Tibial nerve (tissue), 4 donors: ENCODE measurements at regions not wholly inside any gene's neighbourhood (a gene's known extent, or its start where the extent isn't known, plus 50 kb on each side); places are given as distances from the start of the nearest gene placed in this dataset.

ENCODE experiments used
- EP300 ChIP-seq, 2 donors: sonication (generic); formaldehyde crosslinking; IDR thresholded peaks; one replicate each; pipeline ENCODE4 v1.6.1; 2017; ENCODE audit warnings: antibody characterized with exemption in 2 of 2, mild to moderate bottlenecking in 1 of 2
- POLR2A ChIP-seq, 2 donors: fragments of 450-650 bp; IDR thresholded peaks; one replicate each; pipeline ENCODE4 v1.6.1; 2017; ENCODE audit warnings: antibody characterized with exemption in 2 of 2, mild to moderate bottlenecking in 2 of 2, moderate library complexity in 2 of 2
- TF ChIP-seq, protein P1 (sequence below), 5 experiments: fragments of 200-600 bp in 3 of 5; fragments of 450-650 bp in 2 of 5; sonication (generic) in 3 of 5; IDR thresholded peaks; one replicate each; pipeline ENCODE4 v1.5.1; 2016 to 2019; ENCODE audit warnings: antibody characterized with exemption in 5 of 5, mild to moderate bottlenecking in 3 of 5, moderate library complexity in 2 of 5

DNA sequence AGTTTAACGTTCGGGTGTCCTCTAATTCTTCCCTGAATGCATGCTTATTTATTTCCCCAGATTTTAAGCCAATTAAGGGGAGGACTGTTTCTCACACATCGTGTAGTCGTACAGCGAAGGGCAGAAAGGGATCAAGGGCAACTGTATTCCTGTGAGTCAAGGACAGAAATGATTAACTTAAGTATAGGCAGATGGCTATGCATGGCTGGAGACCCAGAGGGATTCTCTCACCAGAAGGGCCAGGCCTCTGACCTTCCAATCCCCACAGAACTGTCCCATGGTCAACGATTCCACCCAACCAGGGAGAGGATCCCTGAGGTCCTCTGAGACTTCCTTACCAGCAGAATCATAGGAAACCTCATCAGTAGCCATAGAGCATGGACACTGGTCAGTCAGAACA is 161.8 kb upstream of the MAP1B start:
- TF ChIP-seq, protein P1, sequence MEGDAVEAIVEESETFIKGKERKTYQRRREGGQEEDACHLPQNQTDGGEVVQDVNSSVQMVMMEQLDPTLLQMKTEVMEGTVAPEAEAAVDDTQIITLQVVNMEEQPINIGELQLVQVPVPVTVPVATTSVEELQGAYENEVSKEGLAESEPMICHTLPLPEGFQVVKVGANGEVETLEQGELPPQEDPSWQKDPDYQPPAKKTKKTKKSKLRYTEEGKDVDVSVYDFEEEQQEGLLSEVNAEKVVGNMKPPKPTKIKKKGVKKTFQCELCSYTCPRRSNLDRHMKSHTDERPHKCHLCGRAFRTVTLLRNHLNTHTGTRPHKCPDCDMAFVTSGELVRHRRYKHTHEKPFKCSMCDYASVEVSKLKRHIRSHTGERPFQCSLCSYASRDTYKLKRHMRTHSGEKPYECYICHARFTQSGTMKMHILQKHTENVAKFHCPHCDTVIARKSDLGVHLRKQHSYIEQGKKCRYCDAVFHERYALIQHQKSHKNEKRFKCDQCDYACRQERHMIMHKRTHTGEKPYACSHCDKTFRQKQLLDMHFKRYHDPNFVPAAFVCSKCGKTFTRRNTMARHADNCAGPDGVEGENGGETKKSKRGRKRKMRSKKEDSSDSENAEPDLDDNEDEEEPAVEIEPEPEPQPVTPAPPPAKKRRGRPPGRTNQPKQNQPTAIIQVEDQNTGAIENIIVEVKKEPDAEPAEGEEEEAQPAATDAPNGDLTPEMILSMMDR (IDR thresholded peaks at IDR 0.05): no peak
- TF ChIP-seq POLR2A (IDR thresholded peaks at IDR 0.05) (no peak), EP300 (IDR thresholded peaks at IDR 0.05) (no peak)
